ENCODE measurements at regions not wholly inside any gene's neighbourhood (a gene's known extent, or its start where the extent isn't known, plus 50 kb on each side); places are given as distances from the start of the nearest gene placed in this dataset.

- no peaks in the 10 kb centered on the region for H3K9me3 ChIP-seq (ENCODE audit: insufficient read depth, low read length)
- H3K4me3 ChIP-seq (ENCODE audit: insufficient read depth, low read length, poor library complexity, severe bottlenecking): no peak overlapping the region
- no peaks in the 10 kb centered on the region for H3K27me3 ChIP-seq (ENCODE audit: low read length)
- TF ChIP-seq CTCF (IDR thresholded peaks at IDR 0.05; ENCODE audit: insufficient read depth, low read length, poor library complexity, severe bottlenecking): no peak
- no peak for TF ChIP-seq EZH2phosphoT487 (conservative IDR thresholded peaks at IDR 0.05; ENCODE audit: low read length)
- no peak overlapping the region for H3K27ac ChIP-seq (ENCODE audit: low read depth, low read length)
- no peaks in the 10 kb centered on the region for H3K9me2 ChIP-seq (replicated peaks; ENCODE audit: insufficient read depth, low read length)
- no peaks in the 10 kb centered on the region for H3K79me2 ChIP-seq (ENCODE audit: insufficient read depth, low read length)
- no peaks in the 10 kb centered on the region for H3K36me3 ChIP-seq (ENCODE audit: low read length)
- no peak overlapping the region for H3K4me2 ChIP-seq (ENCODE audit: low read depth, low read length, poor library complexity, severe bottlenecking)
- H2AFZ ChIP-seq (ENCODE audit: low read depth, low read length, severe bottlenecking): no peak overlapping the region
- no peaks in the 10 kb centered on the region for H4K20me1 ChIP-seq (ENCODE audit: low read depth, low read length)
- no peak overlapping the region for H3K9ac ChIP-seq (ENCODE audit: low read length)
- H3F3A ChIP-seq (ENCODE audit: insufficient read depth): no peaks in the 10 kb centered on the region
These were observed 700.1 kb downstream of the QKI start for GRCh38 chr6:164114651-164115050.

- no peaks in the 10 kb centered on the region for H3K9me3 ChIP-seq (ENCODE audit: insufficient read depth, low read length)
- no peak overlapping the region for H3K9ac ChIP-seq (ENCODE audit: low read length)
- no peaks in the 10 kb centered on the region for H3K36me3 ChIP-seq (ENCODE audit: low read length)
- H3K27me3 ChIP-seq (ENCODE audit: low read length): no peaks in the 10 kb centered on the region
- no peak overlapping the region for H2AFZ ChIP-seq (ENCODE audit: low read depth, low read length, severe bottlenecking)
- H3K27ac ChIP-seq (ENCODE audit: low read depth, low read length): no peak overlapping the region
- no peaks in the 10 kb centered on the region for H3K79me2 ChIP-seq (ENCODE audit: insufficient read depth, low read length)
- no peak for TF ChIP-seq EZH2phosphoT487 (conservative IDR thresholded peaks at IDR 0.05; ENCODE audit: low read length)
- TF ChIP-seq CTCF (IDR thresholded peaks at IDR 0.05; ENCODE audit: insufficient read depth, low read length, poor library complexity, severe bottlenecking): no peak
- no peaks in the 10 kb centered on the region for H4K20me1 ChIP-seq (ENCODE audit: low read depth, low read length)
- no peak overlapping the region for H3K4me3 ChIP-seq (ENCODE audit: insufficient read depth, low read length, poor library complexity, severe bottlenecking)
- H3K9me2 ChIP-seq (replicated peaks; ENCODE audit: insufficient read depth, low read length): no peaks in the 10 kb centered on the region
- no peaks in the 10 kb centered on the region for H3F3A ChIP-seq (ENCODE audit: insufficient read depth)
- H3K4me2 ChIP-seq (ENCODE audit: low read depth, low read length, poor library complexity, severe bottlenecking): no peak overlapping the region
These were observed 699.5 kb downstream of the QKI start for GRCh38 chr6:164114051-164114450.

- Histone ChIP-seq H3K9me3 (ENCODE audit: insufficient read depth, low read length) (no peaks in the 10 kb centered on the region), H3K79me2 (ENCODE audit: insufficient read depth, low read length) (no peaks in the 10 kb centered on the region), H3K9me2 (replicated peaks; ENCODE audit: insufficient read depth, low read length) (no peaks in the 10 kb centered on the region), H3F3A (ENCODE audit: insufficient read depth) (no peaks in the 10 kb centered on the region), H4K20me1 (ENCODE audit: low read depth, low read length) (no peaks in the 10 kb centered on the region), H3K36me3 (ENCODE audit: low read length) (no peaks in the 10 kb centered on the region), H3K27me3 (ENCODE audit: low read length) (no peaks in the 10 kb centered on the region), H3K4me2 (ENCODE audit: low read depth, low read length, poor library complexity, severe bottlenecking) (no peak overlapping the region), H3K27ac (ENCODE audit: low read depth, low read length) (no peak overlapping the region), H3K9ac (ENCODE audit: low read length) (no peak overlapping the region), H2AFZ (ENCODE audit: low read depth, low read length, severe bottlenecking) (no peak overlapping the region), H3K4me3 (ENCODE audit: insufficient read depth, low read length, poor library complexity, severe bottlenecking) (no peak overlapping the region)
- TF ChIP-seq CTCF (IDR thresholded peaks at IDR 0.05; ENCODE audit: insufficient read depth, low read length, poor library complexity, severe bottlenecking) (no peak), EZH2phosphoT487 (conservative IDR thresholded peaks at IDR 0.05; ENCODE audit: low read length) (no peak)
These were observed 699.1 kb downstream of the QKI start for GRCh38 chr6:164113637-164114036.

- Histone ChIP-seq H3F3A (ENCODE audit: insufficient read depth) (no peaks in the 10 kb centered on the region), H3K9me2 (replicated peaks; ENCODE audit: insufficient read depth, low read length) (no peaks in the 10 kb centered on the region), H3K9ac (ENCODE audit: low read length) (no peak overlapping the region), H2AFZ (ENCODE audit: low read depth, low read length, severe bottlenecking) (no peak overlapping the region), H3K4me3 (ENCODE audit: insufficient read depth, low read length, poor library complexity, severe bottlenecking) (no peak overlapping the region), H3K27ac (ENCODE audit: low read depth, low read length) (no peak overlapping the region), H4K20me1 (ENCODE audit: low read depth, low read length) (no peaks in the 10 kb centered on the region), H3K9me3 (ENCODE audit: insufficient read depth, low read length) (no peaks in the 10 kb centered on the region), H3K36me3 (ENCODE audit: low read length) (no peaks in the 10 kb centered on the region), H3K27me3 (ENCODE audit: low read length) (no peaks in the 10 kb centered on the region), H3K4me2 (ENCODE audit: low read depth, low read length, poor library complexity, severe bottlenecking) (no peak overlapping the region), H3K79me2 (ENCODE audit: insufficient read depth, low read length) (no peaks in the 10 kb centered on the region)
- no peak for TF ChIP-seq EZH2phosphoT487 (conservative IDR thresholded peaks at IDR 0.05; ENCODE audit: low read length)
- peak; percentile 29 for TF ChIP-seq CTCF (IDR thresholded peaks at IDR 0.05; ENCODE audit: insufficient read depth, low read length, poor library complexity, severe bottlenecking)
These were observed 695.2 kb downstream of the QKI start for GRCh38 chr6:164109770-164110140.
